HG03354 (cell line): ENCODE measurements at regions not wholly inside any gene's neighbourhood (a gene's known extent, or its start where the extent isn't known, plus 50 kb on each side); places are given as distances from the start of the nearest gene placed in this dataset.

Source experiments
- ATAC-seq: cut with Tn5 transposase; IDR thresholded peaks from one replicate; pipeline ENCODE4 v1.9.1; 2021; ENCODE audit warnings: mild to moderate bottlenecking; ENCODE audit not compliant: unreplicated experiment, poor library complexity, severe bottlenecking

GRCh38 chr6:119476024-119476423 is 126.5 kb upstream of the MAN1A1 start:
- no peak for ATAC-seq

- peak; percentile 54 for ATAC-seq
These were observed 121.5 kb upstream of the MAN1A1 start for GRCh38 chr6:119470893-119471542.

- ATAC-seq = no peak
These were observed 118.0 kb upstream of the MAN1A1 start for GRCh38 chr6:119467488-119468081.

GRCh38 chr6:119466226-119466625 is 116.7 kb upstream of the MAN1A1 start:
- no peak for ATAC-seq

GRCh38 chr6:119463081-119463626 is 113.6 kb upstream of the MAN1A1 start:
- ATAC-seq = peak; percentile 77

GRCh38 chr6:119461187-119461586 is 111.6 kb upstream of the MAN1A1 start:
- ATAC-seq = no peak

- ATAC-seq = peak; percentile 75
These were observed 109.8 kb upstream of the MAN1A1 start for GRCh38 chr6:119459207-119459974.

GRCh38 chr6:119454714-119455113 is 105.2 kb upstream of the MAN1A1 start:
- no peak for ATAC-seq

GRCh38 chr6:119453242-119454200 is 104.0 kb upstream of the MAN1A1 start:
- ATAC-seq = no peak

- no peak for ATAC-seq
These were observed 100.0 kb upstream of the MAN1A1 start for GRCh38 chr6:119449331-119450156.

GRCh38 chr6:119447921-119448320 is 98.4 kb upstream of the MAN1A1 start:
- no peak for ATAC-seq

GRCh38 chr6:119446609-119447008 is 97.0 kb upstream of the MAN1A1 start:
- ATAC-seq = no peak

GRCh38 chr6:119446115-119446554 is 96.6 kb upstream of the MAN1A1 start:
- peak; percentile 29 for ATAC-seq

- ATAC-seq = no peak
These were observed 96.1 kb upstream of the MAN1A1 start for GRCh38 chr6:119445666-119446065.

GRCh38 chr6:119444642-119445557 is 95.3 kb upstream of the MAN1A1 start:
- peak; percentile 74 for ATAC-seq

- peak; percentile 6 for ATAC-seq
These were observed 94.6 kb upstream of the MAN1A1 start for GRCh38 chr6:119443993-119444641.

- peak; percentile 63 for ATAC-seq
These were observed 93.2 kb upstream of the MAN1A1 start for GRCh38 chr6:119442776-119443184.
